ENCODE measurements at regions not wholly inside any gene's neighbourhood (a gene's known extent, or its start where the extent isn't known, plus 50 kb on each side); places are given as distances from the start of the nearest gene placed in this dataset.

DNA sequence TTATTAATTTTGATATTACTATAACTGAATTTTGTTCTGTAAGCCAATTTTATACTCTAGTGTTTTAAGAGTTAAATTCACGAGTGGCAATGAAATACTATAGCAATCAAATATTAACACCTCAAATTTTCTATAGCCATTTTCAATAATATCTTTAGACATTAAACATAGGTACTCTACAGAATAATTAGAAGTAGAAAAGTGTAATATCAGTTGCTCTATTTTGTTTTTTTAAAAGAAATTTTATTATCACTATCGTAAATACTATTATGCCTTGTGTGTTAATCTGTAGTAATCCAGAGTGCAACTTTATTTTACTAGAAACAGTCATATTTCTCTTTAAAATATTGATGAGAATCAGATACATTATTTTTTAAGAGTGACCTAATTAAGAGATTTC lies 691.2 kb downstream of the USP25 start:
- DNase-seq: no peak
- Histone ChIP-seq H3K9me3 (no peaks in the 10 kb centered on the region), H3K27ac (peak overlapping the region; percentile 71), H3K36me3 (no peaks in the 10 kb centered on the region), H3K4me3 (peak overlapping the region; percentile 50), H3K4me1 (peaks cover 11% of the 10 kb centered on the region), H3K27me3 (no peaks in the 10 kb centered on the region)
- TF ChIP-seq, protein P1, sequence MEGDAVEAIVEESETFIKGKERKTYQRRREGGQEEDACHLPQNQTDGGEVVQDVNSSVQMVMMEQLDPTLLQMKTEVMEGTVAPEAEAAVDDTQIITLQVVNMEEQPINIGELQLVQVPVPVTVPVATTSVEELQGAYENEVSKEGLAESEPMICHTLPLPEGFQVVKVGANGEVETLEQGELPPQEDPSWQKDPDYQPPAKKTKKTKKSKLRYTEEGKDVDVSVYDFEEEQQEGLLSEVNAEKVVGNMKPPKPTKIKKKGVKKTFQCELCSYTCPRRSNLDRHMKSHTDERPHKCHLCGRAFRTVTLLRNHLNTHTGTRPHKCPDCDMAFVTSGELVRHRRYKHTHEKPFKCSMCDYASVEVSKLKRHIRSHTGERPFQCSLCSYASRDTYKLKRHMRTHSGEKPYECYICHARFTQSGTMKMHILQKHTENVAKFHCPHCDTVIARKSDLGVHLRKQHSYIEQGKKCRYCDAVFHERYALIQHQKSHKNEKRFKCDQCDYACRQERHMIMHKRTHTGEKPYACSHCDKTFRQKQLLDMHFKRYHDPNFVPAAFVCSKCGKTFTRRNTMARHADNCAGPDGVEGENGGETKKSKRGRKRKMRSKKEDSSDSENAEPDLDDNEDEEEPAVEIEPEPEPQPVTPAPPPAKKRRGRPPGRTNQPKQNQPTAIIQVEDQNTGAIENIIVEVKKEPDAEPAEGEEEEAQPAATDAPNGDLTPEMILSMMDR (IDR thresholded peaks at IDR 0.05): no peak
- intact Hi-C loops (cut with DNase I): no loop called here
- ATAC-seq: no peak

DNA sequence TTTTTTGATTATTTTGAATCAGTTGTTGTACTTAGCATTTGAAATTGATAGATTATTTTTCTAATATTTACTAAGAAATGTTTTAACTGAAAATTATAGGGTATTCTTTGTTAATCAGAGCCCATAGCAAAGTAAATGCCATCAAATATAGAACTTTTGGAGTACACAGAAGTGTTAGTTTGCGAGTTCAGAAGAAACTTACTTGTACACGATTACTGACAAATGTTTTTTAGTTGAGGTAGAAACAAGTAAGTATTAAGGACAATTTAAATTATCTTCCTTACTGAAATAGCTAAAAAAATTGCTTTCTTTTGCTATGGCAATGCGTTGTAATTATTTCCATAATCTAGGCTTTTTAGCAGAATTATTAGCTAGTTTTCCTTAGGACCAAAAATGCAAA lies 692.2 kb downstream of the USP25 start:
- peak overlapping the region; percentile 50 for H3K4me3 ChIP-seq
- TF ChIP-seq, protein P1 (IDR thresholded peaks at IDR 0.05): no peak
- peak overlapping the region; percentile 49 for H3K27ac ChIP-seq
- H3K36me3 ChIP-seq: no peaks in the 10 kb centered on the region
- H3K27me3 ChIP-seq: no peaks in the 10 kb centered on the region
- H3K4me1 ChIP-seq: peaks cover 11% of the 10 kb centered on the region
- ATAC-seq (no peak), DNase-seq (no peak)
- no peaks in the 10 kb centered on the region for H3K9me3 ChIP-seq
- intact Hi-C loops (cut with DNase I): no loop called here

DNA sequence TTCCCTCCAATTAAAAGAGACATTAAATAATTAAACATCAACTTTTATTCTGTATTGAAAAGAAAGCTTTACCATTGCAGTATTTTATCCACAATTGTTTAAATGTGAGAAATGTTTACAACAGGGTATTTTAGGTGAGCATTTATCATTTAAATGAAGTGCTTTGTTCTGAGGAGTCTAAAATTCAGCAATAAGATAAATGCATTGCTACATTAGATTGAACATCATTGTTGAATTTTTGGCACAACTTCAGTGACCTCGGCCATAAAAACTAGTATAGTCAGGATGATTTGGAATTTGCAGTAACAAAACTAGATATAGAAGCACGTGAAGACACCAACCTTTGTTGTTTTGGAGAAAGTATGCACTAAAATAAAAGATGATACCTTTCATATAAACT lies 692.9 kb downstream of the USP25 start:
- DNase-seq: no peak
- H3K36me3 ChIP-seq: no peaks in the 10 kb centered on the region
- no peaks in the 10 kb centered on the region for H3K9me3 ChIP-seq
- H3K27ac ChIP-seq: peak overlapping the region; percentile 49
- no peak for ATAC-seq
- peak overlapping the region; percentile 50 for H3K4me3 ChIP-seq
- intact Hi-C loops (cut with DNase I): no loop called here
- TF ChIP-seq, protein P1 (IDR thresholded peaks at IDR 0.05): no peak
- H3K27me3 ChIP-seq: no peaks in the 10 kb centered on the region
- H3K4me1 ChIP-seq: peaks cover 11% of the 10 kb centered on the region

DNA sequence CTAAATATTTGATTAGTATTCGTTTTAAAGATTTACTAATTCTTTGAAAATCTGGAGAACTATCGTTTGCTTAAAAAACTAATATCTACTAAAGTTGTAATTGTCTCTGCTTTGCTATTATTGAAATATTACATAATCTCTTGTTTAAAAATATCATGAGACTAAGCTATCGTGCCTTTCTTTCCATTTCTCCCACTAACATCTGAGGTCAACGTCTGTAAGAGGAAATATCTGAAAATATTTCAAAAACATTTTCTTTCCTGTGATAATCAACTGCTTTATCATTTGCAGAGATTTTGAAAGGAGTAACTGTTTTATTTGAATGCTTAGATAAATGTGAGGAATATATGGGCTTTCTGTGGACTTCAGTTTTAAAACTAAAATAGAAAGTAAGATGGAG lies 694.1 kb downstream of the USP25 start:
- DNase-seq: no peak
- ATAC-seq: no peak
- Histone ChIP-seq H3K9me3 (no peaks in the 10 kb centered on the region), H3K4me3 (peak overlapping the region; percentile 50), H3K4me1 (peaks cover 3% of the 10 kb centered on the region), H3K36me3 (no peaks in the 10 kb centered on the region), H3K27me3 (no peaks in the 10 kb centered on the region), H3K27ac (peak overlapping the region; percentile 56)
- intact Hi-C loops (cut with DNase I): no loop called here
- TF ChIP-seq, protein P1 (IDR thresholded peaks at IDR 0.05): no peak

DNA sequence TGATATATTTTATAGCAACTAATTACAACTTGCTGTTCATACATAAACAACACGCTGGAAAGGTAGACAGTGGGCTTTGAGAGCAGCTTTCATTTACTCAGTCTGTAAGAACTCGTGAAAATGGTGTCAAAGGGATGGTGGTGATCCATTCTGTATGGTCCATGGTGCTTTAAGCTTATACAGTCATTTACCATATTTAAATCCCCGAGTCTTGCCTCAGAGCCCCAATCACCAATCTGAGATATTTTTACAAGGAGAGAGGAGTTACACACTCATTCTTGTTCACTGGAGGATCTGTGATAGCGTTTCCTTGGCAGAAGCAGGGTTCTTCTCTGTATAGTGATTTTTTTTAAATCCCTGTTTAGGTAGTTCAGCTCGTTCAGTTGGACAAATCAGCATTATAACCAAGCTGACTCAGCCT lies 694.6 kb downstream of the USP25 start:
- H3K4me3 ChIP-seq: peak overlapping the region; percentile 50
- H3K27ac ChIP-seq: peak overlapping the region; percentile 56
- no peaks in the 10 kb centered on the region for H3K27me3 ChIP-seq
- TF ChIP-seq, protein P1 (IDR thresholded peaks at IDR 0.05): no peak
- H3K36me3 ChIP-seq: no peaks in the 10 kb centered on the region
- H3K9me3 ChIP-seq: no peaks in the 10 kb centered on the region
- DNase-seq: no peak
- no peak for ATAC-seq
- H3K4me1 ChIP-seq: peaks cover 3% of the 10 kb centered on the region
- intact Hi-C loops (cut with DNase I): no loop called here

DNA sequence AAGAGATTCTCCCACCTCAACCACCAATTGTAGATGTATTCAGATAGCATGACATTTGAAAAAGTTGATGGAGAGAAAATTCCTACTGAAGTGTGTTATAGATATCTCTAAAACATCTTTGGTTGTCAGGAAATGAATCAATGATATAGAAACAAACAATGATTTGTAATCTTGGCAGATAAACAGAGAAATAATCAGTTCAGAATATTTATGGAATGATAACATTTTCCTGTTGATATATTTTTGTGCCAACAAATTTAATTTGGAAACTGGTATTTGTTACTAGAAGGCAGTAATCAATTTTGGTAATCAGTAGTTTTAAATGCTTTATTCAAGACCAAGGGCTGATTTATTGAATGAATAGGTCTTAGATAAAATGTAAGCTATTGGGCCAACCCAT lies 695.6 kb downstream of the USP25 start:
- H3K9me3 ChIP-seq: no peaks in the 10 kb centered on the region
- no peaks in the 10 kb centered on the region for H3K27me3 ChIP-seq
- no peaks in the 10 kb centered on the region for H3K36me3 ChIP-seq
- DNase-seq: no peak
- ATAC-seq: no peak
- H3K4me1 ChIP-seq: peaks cover 3% of the 10 kb centered on the region
- intact Hi-C loops (cut with DNase I): no loop called here
- TF ChIP-seq, protein P1 (IDR thresholded peaks at IDR 0.05): no peak
- peak overlapping the region; percentile 56 for H3K27ac ChIP-seq
- no peak overlapping the region for H3K4me3 ChIP-seq
